HG02623 (cell line): ENCODE measurements at regions not wholly inside any gene's neighbourhood (a gene's known extent, or its start where the extent isn't known, plus 50 kb on each side); places are given as distances from the start of the nearest gene placed in this dataset.
"Not testable (repeated sequence)": the region's sequence is repeated elsewhere in the genome, so short reads cannot be mapped to it uniquely, and the experiment has no call there.

Experiments used
- ATAC-seq: cut with Tn5 transposase; IDR thresholded peaks from one replicate; pipeline ENCODE4 v1.9.1; 2021; ENCODE audit warnings: moderate library complexity; ENCODE audit not compliant: unreplicated experiment

DNA sequence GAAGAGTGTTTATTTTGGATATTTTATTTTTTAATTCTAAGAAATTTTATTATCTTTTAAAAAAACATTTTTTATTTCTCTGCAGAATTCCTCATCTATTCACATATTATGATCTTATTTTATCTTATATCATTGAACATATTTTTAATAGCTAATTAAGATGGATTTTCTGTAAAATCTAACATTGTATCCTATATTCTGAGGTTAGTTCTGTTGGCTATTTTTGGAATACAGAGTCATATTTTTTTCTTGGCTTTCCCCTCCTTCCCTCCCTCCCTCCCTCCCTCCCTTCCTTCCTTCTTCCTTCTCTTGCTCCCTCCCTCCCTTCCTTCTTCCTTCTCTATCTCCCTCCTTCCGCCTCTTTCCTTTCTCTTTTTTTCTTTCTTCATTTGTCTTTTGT is 2326.6 kb upstream of the RAG2 start:
- no peak for ATAC-seq

DNA sequence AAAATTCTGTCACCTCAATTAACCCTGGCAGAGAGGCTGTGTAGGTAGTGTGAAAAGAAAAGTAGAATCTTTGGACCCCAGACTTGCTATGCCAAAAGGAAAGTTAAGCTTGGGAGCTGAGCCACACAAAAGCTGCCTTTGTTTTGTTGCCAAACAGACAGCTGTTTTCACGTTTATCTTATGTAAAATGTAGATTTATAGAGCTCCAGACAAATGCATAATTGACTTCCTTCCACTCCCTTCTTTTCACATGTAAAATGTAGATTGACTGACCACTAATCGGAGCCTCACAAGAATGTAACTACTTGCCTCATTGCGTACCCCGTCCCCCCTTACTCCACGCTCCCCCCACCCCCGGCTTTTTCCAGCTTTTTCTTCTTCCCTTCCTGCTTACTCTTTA is 2302.2 kb upstream of the RAG2 start:
- ATAC-seq: no peak

DNA sequence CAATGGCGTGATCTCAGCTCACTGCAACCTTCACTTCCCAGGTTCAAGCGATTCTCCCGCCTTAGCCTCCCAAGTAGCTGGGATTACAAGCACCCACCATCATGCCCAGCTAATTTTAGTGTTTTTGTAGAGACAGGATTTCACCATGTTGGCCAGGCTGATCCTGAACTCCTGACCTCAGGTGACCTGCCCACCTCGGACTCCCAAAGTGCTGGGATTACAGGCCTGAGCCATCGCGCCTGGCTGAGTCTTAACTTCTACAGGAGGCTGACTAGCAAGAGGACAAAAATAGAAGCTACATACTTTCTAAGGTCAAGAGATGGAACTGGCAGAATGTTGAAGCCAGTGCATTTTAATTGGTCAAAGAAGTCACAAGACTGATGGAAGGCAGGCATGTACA is 2296.2 kb upstream of the RAG2 start:
- not testable (repeated sequence) for ATAC-seq

DNA sequence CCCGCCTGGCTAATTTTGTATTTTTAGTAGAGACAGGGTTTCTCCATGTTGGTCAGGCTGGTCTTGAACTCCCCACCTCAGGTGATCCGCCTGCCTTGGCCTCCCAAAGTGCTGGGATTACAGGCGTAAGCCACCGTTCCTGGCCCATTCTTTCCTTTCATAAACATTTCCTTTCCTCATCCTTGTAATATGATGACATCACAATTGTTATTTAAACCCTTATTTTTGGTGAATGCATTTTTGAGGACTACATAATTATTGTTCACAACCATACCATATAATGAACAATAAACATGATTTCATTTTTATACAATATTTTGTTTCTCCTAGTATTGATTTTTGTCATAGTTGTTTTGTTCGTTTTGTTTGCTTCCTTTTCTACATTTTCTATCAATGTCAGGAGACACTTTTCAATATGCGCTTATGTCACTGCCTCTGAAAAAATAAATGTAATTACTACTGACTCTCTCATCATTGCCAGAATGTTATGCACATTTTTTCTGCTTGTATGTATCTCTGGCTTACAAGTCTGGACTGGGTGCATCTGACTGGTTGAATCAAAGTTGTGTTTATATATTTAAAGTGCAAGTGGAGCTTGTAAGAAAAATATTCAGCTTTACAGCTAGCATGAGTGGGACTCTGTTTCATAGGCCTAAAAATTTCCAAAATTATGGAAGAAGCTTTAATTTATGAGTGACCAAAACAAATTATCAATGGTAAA is 2286.3 kb upstream of the RAG2 start:
- no peak for ATAC-seq

DNA sequence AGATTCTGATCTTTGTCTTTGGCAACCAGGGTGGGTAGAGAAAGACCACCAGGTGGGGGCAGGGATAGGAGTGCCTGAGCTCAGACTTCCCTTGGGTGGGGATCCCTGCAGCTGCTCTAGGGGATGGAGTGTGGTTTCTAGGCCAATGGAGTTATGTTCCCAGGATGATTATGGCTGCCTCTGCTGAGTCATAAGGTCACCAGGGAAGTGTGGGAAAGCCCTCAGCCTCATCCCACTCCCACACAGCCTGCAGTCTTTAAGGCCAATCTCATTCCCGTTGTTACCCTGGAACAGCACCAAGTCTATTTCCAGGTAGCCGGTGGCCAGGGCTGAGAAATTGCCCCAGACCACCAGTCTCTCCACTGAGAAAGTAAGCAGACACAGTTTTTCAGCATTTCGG is 2269.3 kb upstream of the RAG2 start:
- no peak for ATAC-seq

DNA sequence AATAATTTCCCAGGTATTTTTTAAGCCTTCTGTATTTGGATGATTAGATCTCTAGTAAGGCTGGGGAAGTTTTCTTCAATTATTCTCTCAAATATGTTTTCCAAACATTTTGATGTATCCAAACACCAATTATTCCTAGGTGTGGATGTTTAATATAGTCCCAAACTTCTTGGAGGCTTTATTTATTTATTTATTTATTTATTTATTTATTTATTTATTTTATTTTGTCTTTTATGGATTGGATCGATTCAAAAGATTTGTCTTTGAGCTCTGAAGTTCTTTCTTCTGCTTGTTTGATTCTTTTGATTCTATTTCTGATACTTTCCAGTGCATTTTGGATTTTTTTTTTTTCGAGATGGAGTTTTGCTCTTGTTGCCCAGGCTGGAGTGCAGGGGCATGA is 2267.9 kb upstream of the RAG2 start:
- no peak for ATAC-seq

DNA sequence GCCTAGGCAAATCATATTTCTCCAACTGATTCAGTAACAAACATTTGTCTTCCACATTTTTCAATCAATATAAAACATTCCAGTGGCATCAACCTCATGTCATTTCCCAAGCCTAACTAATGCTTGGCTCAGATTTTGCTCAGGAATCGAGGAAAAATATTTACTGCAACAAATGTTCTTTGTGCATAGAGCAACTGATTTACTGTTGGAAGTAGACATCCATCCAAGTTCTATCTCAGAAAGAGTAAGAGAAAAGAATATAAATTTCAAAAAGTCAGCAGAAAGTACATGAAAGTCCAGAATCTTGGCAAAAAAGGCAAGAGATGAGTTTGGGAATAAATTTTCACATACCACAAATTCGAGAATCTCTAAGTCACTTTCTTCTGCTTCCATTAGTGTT is 2245.0 kb upstream of the RAG2 start:
- ATAC-seq: no peak

DNA sequence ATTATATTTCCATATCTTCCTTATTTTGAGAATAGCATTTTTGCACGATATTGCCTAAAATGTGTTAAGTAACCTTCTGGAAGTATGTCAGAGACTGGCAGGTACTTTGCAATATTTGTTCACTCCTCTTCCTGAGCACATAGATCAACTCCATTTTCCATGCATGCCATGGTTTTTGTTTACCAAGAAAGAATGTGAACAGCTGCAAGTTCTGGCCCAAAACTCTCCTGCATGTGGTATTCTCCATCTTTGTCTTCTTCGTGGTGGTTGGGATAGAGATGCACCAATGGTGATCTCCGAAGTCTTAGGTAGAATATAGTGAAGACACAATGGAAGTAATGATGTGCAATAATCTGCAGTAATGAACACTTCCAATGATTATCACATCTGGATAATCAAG is 2241.0 kb upstream of the RAG2 start:
- ATAC-seq: no peak

DNA sequence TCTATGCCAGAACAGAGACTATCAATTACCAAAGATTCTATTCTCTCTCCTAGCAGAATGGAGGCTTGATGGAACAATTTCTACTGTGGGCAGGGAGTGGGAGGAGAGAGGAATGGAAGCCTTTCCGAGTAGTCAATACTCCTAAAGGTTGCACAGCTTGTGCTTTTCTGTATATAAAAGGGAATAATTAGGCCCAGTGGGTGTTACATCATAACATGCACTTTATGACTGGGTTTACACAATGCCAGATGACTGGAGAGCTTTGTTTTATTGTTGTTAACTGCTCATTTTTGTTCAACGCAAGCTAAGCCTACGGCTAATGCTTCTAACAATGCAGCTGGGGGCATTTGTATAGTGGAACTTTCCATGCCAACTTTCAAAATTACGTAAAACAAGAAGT is 2237.9 kb upstream of the RAG2 start:
- ATAC-seq: no peak

DNA sequence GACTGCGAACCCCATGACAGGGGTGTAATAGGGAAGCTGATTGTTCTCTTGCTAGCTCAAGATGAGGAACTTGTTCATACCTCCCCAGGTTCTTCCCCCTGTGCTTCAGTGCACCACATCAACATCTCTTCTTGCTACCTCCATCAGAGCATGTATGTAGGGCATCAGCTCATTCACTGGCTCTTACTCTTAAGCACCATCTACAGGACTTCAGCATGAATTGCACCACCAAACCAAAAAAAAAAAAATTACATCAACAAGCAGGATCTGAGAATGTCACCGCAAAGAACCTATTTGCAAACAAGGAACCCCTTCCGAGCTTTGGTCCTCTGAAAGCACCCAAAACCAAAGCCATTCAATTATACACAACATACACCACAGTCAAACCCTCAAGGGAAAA is 2226.5 kb upstream of the RAG2 start:
- no peak for ATAC-seq

DNA sequence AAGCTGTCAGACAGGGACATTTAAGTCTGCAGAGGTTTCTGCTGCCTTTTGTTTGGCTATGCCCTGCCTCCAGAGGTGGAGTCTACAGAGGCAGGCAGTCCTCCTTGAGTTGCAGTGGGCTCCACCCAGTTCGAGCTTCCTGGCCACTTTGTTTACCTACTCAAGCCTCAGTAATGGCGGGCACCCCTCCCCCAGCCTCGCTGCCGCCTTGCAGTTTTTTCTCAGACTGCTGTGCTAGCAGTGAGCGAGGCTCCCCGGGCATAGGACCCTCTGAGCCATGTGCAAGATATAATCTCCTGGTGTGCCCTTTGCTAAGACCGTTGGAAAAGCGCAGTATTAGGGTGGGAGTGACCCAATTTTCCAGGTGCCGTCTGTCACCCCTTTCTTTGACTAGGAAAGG is 2223.8 kb upstream of the RAG2 start:
- not testable (repeated sequence) for ATAC-seq

DNA sequence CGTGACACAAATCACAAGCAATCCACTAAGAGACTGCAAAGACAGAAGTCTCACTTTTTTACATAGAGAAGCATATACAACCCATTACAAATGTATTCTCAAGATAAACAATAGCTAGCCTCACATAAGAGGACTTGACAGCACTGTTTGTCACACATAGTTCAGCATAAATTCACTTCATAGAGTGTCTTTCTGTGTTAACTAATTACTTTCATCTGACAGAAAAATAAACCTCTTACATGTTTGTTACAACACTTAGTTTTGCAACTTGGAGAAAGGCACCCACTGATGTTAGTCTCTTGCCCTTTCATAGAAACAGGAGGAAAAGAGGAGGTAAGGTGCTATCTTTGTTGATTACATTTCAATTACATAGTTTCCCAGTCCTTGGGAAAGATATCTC is 2221.9 kb upstream of the RAG2 start:
- no peak for ATAC-seq

DNA sequence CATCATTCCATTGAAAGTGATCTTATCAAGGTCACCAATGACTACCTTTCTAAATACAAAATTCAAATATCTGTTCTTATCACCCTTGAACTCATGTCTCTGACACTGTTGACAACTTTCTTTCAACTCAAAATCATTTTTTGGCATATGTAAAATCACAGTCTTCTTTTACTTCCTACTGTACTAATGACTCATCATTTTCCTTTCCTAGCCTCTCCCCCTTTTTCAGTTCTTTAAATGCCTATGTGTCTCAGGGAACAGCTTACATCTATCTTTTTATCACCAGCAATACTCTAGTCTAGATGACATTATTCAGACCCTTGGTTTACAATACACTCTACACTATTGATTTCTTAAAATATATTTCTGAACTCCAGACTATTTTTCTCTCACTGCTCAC is 2220.7 kb upstream of the RAG2 start:
- ATAC-seq: no peak

DNA sequence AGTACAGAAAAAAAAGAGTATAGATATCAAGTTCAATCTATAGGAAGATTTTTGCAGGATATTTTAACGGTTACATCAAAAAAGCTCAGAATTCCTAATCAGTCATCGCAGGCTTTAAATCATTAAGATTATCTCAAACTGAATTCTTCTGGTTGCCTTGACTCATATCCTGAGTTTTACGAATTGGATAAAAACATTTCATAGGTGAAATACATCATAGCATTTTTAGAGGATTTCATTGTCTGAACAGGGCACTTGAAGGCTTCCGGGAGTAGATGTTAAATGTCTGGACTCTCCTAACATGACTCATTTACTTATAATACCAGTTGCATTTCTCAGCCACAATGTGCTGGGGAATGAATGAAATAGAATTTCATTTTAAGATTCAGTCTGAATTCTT is 2216.6 kb upstream of the RAG2 start:
- ATAC-seq: no peak

DNA sequence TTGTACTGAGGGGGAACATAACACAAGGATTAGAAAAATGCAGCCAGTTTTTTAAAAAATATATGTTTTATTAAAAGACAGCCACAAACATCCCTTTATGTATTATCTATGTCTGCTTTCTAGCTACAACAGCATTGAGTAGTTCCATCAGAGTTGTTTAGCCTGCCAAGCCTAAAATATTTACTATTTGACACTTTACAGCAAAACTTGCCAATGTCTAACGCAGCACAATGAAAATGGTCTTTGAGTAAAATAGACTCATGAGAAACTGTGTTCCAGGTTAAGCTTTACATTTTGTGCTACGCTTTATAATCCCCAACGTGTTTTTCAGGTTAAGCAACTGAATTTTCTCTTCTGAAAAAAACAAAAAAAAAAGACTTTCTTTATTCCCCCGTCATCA is 2211.5 kb upstream of the RAG2 start:
- no peak for ATAC-seq

DNA sequence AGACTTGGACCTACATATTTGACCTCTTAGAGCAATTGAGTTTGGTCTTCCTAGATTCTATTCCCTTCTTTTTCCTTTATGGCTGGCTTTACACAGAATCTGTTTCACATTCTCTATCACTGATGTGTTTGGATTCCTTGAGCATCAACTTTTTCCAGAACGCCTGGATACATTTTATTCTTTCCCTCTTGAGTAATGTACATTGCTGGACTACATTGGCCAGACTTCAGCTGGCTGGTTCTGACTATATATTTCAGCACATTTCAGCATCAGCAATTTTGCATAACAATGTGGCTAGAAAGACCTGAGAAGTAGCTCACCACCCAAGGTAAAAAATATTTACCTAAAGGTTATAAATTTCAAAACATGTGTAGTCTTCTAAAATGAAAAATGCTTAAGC is 2198.2 kb upstream of the RAG2 start:
- ATAC-seq: no peak

DNA sequence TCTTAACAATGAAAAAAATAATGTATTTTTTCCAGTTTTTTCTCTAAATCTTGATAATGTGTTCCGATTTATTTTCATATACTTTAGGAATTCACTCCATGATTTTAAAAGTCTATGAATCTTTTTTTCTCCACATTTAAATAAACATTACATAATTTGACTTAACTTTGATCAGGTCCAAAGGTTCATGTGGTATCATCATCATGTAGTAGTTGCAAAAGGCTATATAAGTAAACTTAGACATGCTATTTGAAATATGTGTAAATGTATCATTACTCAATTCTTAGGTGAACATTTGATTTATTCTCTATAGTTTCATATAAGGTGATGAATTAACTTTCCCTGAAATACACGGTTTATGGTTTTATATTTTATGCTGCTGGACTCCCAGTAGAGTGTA is 2197.0 kb upstream of the RAG2 start:
- no peak for ATAC-seq

DNA sequence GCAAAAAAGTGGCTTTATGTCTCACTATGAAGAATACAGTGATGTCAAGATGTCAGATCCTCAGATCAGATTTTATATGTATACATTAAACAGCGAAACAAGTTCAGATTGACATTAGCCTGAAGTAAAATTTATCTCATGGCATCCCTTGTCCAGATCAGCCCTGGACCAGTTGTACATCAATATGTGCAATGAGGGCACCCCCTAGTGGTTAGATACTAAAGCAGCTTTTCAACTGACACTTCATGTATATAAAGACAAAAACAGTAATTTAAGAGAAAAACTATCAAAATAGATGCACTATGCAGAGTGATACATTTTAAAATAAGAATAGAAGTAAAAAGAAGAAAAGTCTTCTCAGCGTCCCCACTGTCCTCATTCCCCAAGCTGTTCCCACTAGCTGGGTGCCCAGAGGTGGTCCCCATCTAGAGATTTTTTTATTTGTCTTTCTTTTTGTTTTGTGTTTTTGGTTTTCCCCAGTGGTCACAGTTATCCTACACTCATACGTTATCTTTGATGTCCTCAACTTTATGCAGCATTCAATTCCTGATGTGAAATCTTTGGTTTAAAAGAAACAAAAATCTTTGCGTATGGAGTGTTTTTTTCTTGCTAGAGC is 2193.4 kb upstream of the RAG2 start:
- ATAC-seq: peak; percentile 86

DNA sequence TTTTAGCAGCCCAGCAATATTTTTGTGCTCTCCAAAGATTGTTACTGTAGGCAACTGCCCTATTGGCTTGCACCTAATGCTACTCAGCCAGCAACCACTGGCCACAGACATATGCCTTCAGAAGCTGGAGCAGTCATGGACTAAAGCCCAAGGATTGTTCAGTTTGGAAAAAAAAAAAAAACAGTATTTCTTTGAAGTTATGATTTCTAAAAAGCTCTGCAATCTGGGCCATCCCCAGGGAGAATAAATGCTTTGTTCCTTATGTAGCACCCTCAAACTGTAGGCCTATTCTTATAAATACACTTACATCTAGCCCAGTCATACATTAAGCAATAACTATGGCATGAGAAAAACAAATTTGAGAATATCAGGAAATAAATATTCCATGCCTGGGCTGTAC is 2190.5 kb upstream of the RAG2 start:
- ATAC-seq: no peak

DNA sequence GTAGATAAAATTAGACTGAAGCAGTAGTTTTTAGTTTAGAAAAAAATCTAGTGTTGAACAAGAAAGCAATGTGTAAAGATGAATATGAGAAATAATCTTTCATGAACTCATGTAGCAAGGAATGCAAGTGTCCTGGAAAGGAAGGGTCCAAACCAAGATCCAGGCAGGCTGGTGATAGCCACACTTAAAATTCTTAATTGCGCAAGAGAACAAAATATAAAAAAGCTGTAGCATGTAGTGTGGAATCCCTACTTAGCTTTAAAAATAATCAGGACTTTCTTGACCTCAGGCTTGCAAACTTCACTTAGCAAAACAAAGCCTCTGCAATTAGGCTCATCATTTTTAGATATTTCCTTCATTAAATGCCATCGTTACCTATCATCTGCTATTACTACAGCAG is 2186.1 kb upstream of the RAG2 start:
- ATAC-seq: no peak

DNA sequence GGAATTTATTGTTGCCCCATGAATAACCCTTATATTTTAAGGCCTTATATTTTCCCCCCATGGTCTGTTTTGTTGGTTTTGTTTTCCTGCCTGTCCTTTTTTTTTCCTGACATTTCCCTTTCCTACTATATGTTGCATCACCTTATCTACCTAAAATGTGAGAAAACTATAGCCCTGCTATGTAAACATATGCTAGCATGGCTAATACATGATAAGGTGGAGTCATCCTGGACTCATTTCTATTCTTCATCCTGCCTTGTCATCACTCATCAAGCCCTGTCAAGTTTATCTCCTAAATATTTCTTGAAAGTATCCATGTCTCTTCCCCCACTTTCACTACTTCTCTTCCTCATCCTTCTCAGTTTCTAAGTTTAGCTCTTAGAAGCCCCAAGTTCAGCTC is 2168.8 kb upstream of the RAG2 start:
- no peak for ATAC-seq

DNA sequence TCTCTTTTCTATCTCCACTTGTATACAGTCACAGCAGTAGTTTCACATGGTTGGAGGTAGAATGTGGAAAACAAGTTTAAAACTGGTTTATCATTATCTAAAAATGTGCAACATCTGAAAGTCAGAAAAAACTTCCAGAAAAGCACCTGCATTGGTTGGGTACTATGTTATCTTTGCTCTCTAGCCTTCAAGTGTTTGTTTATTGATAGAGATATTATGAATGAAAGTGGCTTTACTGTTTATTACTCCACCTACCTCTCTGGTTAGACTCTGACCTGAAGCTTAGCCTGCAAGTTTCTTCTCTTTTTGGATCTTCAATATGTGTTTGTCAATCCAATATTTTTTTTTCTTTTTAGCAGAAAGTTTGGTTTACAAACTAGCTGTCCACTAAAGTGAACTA is 2161.4 kb upstream of the RAG2 start:
- ATAC-seq: no peak

DNA sequence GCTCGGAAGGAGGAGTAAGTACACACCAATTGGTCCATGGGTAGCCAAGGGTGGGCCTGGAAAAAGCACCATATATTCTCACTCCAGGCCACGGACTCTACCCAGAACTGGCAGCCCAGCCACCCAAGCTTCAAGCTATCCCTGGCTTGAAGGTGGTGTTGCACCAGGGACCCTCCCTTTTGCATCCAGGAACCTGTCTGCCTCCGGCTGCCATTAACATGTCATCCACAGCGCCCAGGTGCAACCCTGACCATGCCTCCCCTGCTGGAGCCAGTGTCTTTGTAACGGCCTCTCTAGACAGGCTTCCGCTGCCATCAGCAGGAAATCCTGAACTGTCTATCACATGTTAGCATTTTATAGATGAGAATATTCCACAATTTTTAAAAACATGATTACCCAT is 2158.5 kb upstream of the RAG2 start:
- ATAC-seq: no peak
